GM21367 (cell line): ENCODE measurements at regions not wholly inside any gene's neighbourhood (a gene's known extent, or its start where the extent isn't known, plus 50 kb on each side); places are given as distances from the start of the nearest gene placed in this dataset.
A peak's percentile ranks its signal among the peaks of the same experiment; 100 is the strongest.

Source experiments
- ATAC-seq: cut with Tn5 transposase; IDR thresholded peaks from one replicate; pipeline ENCODE4 v1.9.1; 2021; ENCODE audit not compliant: unreplicated experiment

- no peak for ATAC-seq
Measured at GRCh38 chr2:41737888-41738287, 309.9 kb upstream of the PKDCC start.

DNA sequence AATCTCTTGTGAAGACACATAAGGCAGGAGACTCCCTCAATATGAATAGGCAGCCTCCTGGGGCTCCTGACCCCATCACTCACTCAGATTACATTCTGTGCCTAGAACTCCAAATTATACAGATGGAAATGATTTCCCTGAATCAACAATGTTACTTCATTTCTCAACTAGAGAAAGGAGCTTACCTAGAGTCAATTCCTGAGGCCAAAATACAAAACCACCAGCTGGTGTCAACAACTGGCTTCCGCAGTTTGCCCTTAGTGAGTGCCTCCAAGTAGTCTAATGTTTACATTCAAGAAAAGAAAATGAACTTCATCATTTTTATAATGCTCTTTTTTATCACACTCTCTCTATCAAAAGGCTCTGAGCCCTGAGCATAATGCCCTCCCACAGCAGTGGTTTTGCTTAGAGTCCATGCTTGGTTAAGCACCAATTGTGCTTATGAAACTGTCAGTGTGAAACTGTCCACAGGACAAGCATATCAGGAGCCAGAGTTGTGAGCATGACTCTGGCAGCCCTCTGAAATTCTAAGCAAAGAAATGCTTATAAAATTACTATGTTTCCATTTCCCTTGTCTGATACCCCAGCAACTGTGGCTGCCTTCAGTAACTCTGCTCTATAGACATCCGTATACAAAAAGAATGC, 305.7 kb upstream of the PKDCC start:
- peak; percentile 100 for ATAC-seq

DNA sequence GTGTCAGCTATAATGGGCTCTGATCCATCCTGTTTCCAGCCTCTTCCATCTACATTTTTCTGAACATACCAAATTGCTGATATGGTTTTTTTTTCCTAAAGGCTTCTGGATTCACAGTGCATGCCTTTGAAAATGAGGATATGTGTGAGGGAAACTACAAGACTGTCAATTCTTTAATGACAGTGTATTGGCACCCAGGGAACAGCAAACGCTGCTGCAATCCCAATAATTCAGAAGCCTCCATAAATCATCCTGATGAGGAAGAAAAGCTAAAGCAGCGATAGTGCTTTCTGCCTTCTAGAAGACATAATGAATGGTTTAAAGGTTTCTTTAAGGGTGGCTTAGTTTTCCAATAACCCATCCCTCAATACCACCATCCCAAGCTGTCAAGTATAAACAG, 304.5 kb upstream of the PKDCC start:
- no peak for ATAC-seq

GRCh38 chr2:41750829-41751228, 297.0 kb upstream of the PKDCC start:
- ATAC-seq = no peak

GRCh38 chr2:41759880-41760279, 287.9 kb upstream of the PKDCC start:
- ATAC-seq = no peak

GRCh38 chr2:41763141-41763540, 284.7 kb upstream of the PKDCC start:
- ATAC-seq = no peak

- no peak for ATAC-seq
Measured at GRCh38 chr2:41764131-41764530, 283.7 kb upstream of the PKDCC start.

GRCh38 chr2:41764919-41765318, 282.9 kb upstream of the PKDCC start:
- no peak for ATAC-seq

DNA sequence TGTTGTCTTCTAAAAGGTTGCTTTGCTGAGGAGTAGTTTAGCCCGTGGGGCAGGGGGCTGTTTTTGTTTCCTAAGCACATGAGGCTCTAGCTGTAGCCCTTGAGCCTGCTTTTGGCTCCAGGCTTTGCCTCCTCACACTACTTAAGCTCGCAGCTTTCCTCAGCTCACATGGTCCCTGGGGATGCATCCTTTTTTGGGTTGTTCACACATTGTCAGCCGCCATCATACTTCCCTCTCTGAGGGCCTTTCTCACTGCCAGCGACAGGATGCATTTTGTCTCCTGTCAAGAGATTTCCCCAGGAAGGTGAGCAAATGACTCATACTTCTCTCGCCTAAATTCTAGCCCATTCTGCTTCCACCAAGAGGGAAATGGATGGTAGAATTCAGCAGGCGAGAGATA, 279.5 kb upstream of the PKDCC start:
- no peak for ATAC-seq

- no peak for ATAC-seq
Measured at GRCh38 chr2:41771710-41772109, 276.1 kb upstream of the PKDCC start.

DNA sequence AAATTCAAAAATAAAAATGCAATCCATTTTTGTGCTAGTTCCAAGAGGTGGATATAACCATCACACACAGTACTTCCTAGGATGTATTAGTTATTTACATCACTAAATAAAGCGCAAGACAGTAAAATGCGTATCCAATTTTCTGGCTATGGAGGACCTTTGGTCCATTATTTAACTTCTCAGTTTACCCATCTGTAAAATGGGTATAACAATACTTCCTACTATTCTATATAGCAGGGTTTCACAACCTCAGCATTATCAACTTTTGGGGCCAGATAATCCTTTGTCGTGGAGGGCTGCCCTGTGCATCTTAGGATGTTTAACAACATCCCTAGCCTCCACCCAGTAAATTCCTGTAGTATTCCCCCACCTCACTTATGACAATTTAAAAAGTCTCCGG, 275.1 kb upstream of the PKDCC start:
- no peak for ATAC-seq

DNA sequence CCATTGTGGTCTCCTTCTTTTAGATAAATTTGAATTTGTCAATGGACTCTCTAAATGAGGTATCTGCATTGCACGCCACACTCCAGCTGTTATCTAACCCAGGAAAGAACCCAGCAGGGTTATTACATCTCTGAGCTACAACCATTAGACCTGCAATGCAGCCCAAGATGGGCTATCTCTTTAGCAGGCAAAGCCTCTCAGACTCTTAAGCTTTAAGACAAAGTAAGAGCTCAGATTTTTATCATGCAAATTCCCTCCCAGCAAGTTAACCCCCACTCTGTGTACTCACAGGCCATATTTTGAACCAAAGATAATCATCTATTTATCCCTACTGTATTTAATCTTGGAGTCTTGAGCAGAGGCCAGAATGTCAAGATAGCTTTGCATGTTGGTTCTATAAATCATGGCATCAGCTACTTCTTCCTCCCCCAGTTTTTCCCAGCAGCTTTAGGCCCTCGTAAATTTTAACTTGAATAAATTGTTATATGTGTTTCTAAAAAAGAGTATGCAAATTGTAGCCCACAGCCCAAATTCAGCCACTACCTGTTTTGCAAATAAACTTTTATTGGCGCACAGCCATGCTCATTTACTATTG, 273.7 kb upstream of the PKDCC start:
- ATAC-seq = no peak

DNA sequence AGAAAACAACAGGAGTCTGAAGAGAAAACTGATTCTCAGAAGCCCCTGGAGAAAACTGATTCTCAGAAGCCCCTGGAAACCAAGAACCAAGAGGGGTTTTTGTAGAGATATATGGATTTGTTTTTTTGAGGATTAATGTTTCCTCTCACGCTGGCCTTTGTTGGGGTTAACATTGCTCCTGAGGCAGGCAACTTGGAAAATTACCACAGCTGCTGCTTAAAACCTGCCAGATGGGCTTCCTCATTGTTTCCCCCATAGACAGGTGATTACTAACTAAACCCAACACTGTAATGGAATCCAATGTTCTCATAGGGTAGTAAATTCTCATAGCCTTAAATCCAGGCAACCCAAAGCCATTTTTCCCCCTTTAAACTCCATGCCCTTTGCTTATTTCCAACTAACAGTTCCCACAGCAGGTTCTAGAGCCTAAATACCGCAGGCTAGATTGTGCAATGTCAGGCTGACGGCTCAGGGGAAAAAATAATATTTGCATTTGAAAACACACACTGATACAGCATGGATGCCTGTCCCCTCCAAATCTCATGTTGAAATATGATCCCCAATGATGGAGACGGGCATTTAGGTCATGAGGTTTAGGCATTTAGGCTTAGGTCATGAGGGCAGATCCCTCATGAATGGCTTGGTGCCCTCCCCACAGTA, 272.3 kb upstream of the PKDCC start:
- no peak for ATAC-seq

DNA sequence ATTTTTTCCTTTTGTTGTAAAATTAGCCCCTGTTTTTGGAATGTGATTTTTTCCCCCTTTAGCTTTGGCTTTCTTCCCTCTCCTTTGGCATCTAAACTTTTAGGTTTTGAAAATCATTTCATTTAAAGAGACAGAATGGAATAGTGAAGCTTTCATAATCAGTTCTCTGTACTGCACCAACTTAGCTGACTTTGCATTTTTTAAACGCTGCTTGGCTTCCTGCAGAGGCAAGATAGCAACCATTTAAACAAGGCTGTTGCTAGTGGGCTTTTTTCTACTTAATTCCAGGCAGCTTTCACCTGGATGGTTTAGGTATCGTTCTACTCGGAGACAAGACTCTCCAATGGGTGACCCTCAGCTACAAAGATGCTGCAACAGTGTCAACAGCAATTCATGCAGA, 267.9 kb upstream of the PKDCC start:
- ATAC-seq = no peak

- no peak for ATAC-seq
Measured at GRCh38 chr2:41782306-41783158, 265.3 kb upstream of the PKDCC start.

- no peak for ATAC-seq
Measured at GRCh38 chr2:41784496-41784895, 263.3 kb upstream of the PKDCC start.

DNA sequence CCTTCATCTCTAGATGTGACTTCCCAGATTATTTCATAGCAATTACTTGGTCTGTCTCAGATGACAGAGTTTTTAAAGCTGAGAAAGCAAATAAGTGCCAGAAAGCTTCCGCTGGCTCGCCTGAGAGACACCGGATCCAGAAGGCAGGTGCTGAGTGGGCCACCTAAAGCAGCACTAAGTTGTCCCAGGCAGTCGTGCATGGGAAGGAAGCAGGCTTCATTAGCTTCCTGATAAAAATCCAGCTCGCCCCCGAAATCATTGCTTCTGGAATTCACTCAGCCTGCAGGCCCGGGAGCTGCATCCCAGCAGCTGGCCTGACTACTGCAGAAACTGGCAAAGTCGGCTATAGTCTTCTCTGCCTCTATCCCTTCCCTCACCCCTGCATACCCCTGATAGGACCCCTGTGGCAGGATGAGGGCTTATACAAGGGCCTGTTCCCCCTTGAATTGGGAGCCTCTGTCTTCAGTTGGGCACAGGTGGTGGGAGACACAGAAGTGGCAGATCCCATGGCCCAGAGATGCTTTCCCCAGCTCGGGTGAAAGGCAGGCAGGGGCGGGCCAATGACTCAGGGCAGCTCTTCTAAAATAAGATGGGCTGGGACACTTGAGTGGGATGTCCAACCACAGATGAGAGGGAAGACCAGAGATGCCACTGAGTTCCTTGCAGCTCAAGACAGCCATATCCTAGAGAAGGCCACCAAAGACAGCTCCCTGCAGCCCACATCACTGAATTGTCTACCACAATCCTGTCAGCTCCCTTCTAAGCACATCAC, 262.4 kb upstream of the PKDCC start:
- ATAC-seq = no peak

- peak; percentile 76 for ATAC-seq
Measured at GRCh38 chr2:41791523-41791922, 256.3 kb upstream of the PKDCC start.

DNA sequence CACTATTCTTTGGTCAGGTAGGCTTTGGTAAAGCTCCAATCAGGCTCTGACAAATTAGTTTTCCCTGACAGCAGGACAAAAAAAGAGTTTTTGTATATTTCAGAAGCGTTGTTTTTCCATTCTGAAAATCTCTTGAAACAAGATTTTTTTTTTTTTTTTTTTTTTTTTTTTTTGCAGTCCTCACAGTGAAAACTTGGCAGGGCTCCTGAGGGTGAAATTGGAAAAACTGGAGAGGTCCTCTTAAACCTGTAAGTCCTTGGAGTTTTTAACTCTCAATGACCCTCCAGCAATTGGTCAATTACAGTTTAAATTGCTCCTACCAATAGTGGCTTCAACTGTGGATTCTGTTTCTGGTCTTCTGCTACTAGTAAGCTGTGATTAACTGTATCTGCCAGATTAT, 244.5 kb upstream of the PKDCC start:
- no peak for ATAC-seq

- ATAC-seq = no peak
Measured at GRCh38 chr2:41806286-41806685, 241.5 kb upstream of the PKDCC start.

GRCh38 chr2:41821167-41821566, 226.7 kb upstream of the PKDCC start:
- ATAC-seq = no peak
